ENCODE measurements at regions not wholly inside any gene's neighbourhood (a gene's known extent, or its start where the extent isn't known, plus 50 kb on each side); places are given as distances from the start of the nearest gene placed in this dataset.

GRCh38 chrX:142076633-142077032 is 128.5 kb downstream of the MAGEC2 start:
- DNase-seq (ENCODE audit: low read depth), result no peak
- H3K4me3 ChIP-seq (ENCODE audit: low read depth, low read length), result no peak overlapping the region

GRCh38 chrX:142068365-142068764 is 136.7 kb downstream of the MAGEC2 start:
- DNase-seq (ENCODE audit: low read depth), result no peak
- H3K4me3 ChIP-seq (ENCODE audit: low read depth, low read length), result no peak overlapping the region
- TF ChIP-seq, protein P1, sequence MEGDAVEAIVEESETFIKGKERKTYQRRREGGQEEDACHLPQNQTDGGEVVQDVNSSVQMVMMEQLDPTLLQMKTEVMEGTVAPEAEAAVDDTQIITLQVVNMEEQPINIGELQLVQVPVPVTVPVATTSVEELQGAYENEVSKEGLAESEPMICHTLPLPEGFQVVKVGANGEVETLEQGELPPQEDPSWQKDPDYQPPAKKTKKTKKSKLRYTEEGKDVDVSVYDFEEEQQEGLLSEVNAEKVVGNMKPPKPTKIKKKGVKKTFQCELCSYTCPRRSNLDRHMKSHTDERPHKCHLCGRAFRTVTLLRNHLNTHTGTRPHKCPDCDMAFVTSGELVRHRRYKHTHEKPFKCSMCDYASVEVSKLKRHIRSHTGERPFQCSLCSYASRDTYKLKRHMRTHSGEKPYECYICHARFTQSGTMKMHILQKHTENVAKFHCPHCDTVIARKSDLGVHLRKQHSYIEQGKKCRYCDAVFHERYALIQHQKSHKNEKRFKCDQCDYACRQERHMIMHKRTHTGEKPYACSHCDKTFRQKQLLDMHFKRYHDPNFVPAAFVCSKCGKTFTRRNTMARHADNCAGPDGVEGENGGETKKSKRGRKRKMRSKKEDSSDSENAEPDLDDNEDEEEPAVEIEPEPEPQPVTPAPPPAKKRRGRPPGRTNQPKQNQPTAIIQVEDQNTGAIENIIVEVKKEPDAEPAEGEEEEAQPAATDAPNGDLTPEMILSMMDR (IDR thresholded peaks at IDR 0.05; ENCODE audit: low read depth, low read length), result no peak

More at GRCh38 chrX:142076633-142077032, 128.5 kb downstream of the MAGEC2 start:
- TF ChIP-seq, protein P1 (IDR thresholded peaks at IDR 0.05; ENCODE audit: low read depth, low read length), result no peak
- TF ChIP-seq MAX (IDR thresholded peaks at IDR 0.05; ENCODE audit: low read depth, low read length), result no peak
- TF ChIP-seq POLR2A (IDR thresholded peaks at IDR 0.05; ENCODE audit: extremely low read depth, insufficient read length), result no peak
- no peak for TF ChIP-seq MYC (IDR thresholded peaks at IDR 0.05; ENCODE audit: low read depth, low read length)

GRCh38 chrX:142060191-142060590 is 144.9 kb downstream of the MAGEC2 start:
- H3K4me3 ChIP-seq (ENCODE audit: low read depth, low read length), result no peak overlapping the region
- DNase-seq (ENCODE audit: low read depth), result no peak
- TF ChIP-seq POLR2A (IDR thresholded peaks at IDR 0.05; ENCODE audit: extremely low read depth, insufficient read length) (no peak), MAX (IDR thresholded peaks at IDR 0.05; ENCODE audit: low read depth, low read length) (no peak), MYC (IDR thresholded peaks at IDR 0.05; ENCODE audit: low read depth, low read length) (no peak)
- TF ChIP-seq, protein P1 (IDR thresholded peaks at IDR 0.05; ENCODE audit: low read depth, low read length), result no peak

GRCh38 chrX:142054094-142054493 is 150.4 kb downstream of the MAGEC1 start:
- TF ChIP-seq MAX (IDR thresholded peaks at IDR 0.05; ENCODE audit: low read depth, low read length) (no peak), MYC (IDR thresholded peaks at IDR 0.05; ENCODE audit: low read depth, low read length) (no peak), POLR2A (IDR thresholded peaks at IDR 0.05; ENCODE audit: extremely low read depth, insufficient read length) (no peak)
- TF ChIP-seq, protein P1 (IDR thresholded peaks at IDR 0.05; ENCODE audit: low read depth, low read length), result no peak
- no peak overlapping the region for H3K4me3 ChIP-seq (ENCODE audit: low read depth, low read length)

DNA sequence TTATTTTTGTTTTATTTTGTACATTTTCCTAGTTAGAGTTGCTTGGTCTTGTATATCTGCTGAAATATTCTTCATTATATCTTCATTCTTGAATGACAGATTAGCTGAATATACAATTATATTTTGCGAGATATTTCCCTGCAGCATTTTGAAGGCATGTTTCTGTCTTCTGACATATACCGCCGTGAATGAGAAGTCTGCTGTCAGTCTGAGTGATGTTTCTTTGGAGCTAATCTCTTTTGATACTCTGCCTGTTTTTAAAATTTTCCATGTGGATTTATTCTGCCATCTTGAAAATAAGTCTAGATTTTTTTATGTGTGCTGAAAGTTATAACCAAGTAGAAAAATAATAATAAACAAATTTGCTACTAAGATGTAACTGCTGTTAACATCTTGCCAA is 148.5 kb downstream of the MAGEC1 start:
- H3K4me3 ChIP-seq (ENCODE audit: low read depth, low read length), result no peak overlapping the region
- no peak for DNase-seq (ENCODE audit: low read depth)
- TF ChIP-seq, protein P1 (IDR thresholded peaks at IDR 0.05; ENCODE audit: low read depth, low read length), result no peak
- no peak for TF ChIP-seq MAX (IDR thresholded peaks at IDR 0.05; ENCODE audit: low read depth, low read length)

More at GRCh38 chrX:142054094-142054493, 150.4 kb downstream of the MAGEC1 start:
- DNase-seq (ENCODE audit: low read depth), result no peak

DNA sequence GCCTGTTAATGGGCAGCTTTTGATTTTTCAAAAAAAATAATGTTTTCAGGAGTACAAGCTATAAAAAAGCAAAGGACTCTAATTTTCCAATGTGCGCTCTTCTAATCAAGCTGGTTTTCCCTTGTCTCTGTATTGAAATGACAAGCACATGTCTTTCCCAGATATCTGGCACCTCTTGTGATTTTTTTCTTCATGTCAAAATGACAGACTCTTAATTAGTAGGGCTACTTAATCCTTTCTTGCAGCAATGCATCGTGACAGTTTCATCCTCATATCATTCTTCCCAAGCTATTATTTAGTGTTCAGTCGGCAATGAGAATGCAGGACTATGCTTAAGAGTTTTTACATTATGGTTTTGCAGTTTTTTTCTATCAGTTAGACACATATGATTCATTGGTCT is 139.5 kb downstream of the MAGEC1 start:
- TF ChIP-seq MYC (IDR thresholded peaks at IDR 0.05; ENCODE audit: low read depth, low read length) (no peak), MAX (IDR thresholded peaks at IDR 0.05; ENCODE audit: low read depth, low read length) (no peak)
- TF ChIP-seq, protein P1 (IDR thresholded peaks at IDR 0.05; ENCODE audit: low read depth, low read length), result no peak
- no peak overlapping the region for H3K4me3 ChIP-seq (ENCODE audit: low read depth, low read length)
- DNase-seq (ENCODE audit: low read depth), result no peak
